Panc1 (cell line): ENCODE measurements at regions not wholly inside any gene's neighbourhood (a gene's known extent, or its start where the extent isn't known, plus 50 kb on each side); places are given as distances from the start of the nearest gene placed in this dataset.

Source experiments
- ATAC-seq: fragments of 200-7000 bp; cut with Tn5 transposase; 2 replicates; pipeline ENCODE4 v1.9.1; 2020; ENCODE audit warnings: mild to moderate bottlenecking, moderate library complexity
- BruUV-seq: library from RNA; stranded (reverse); fragments of 400-500 nt; replicated peaks from 2 replicates; lab custom pipeline; 2021; lab: Mats Ljungman, UMichigan
- CTCF ChIA-PET: fragments of 300-600 bp; sonication (Branson Sonifier 250); formaldehyde crosslinking; loops from one replicate; lab custom pipeline; 2022; ENCODE audit warnings: antibody characterized with exemption; lab: Charles Lee
- POLR2A ChIA-PET: fragments of 300-600 bp; sonication (Branson Sonifier 250); formaldehyde crosslinking; loops from one replicate; lab custom pipeline; 2022; ENCODE audit warnings: antibody characterized with exemption; lab: Charles Lee
- DNase-seq: peaks from one replicate; pipeline ENCODE4 v3.0.0-alpha.2; 2010; ENCODE audit warnings: low read depth, low spot score
- H3K27ac ChIP-seq: 2 replicates; pipeline ENCODE4 v1.5.1; 2011; ENCODE audit warnings: mild to moderate bottlenecking, low read length, inconsistent platforms
- H3K27me3 ChIP-seq: fragments of 200-500 bp; sonication (Bioruptor generic); 2 replicates; pipeline ENCODE4 v1.6.0; 2014; ENCODE audit warnings: low read length, inconsistent platforms; ENCODE audit not compliant: control insufficient read depth, insufficient read depth
- H3K36me3 ChIP-seq: fragments of 200-500 bp; sonication (Bioruptor generic); 2 replicates; pipeline ENCODE4 v1.5.1; 2014; ENCODE audit warnings: inconsistent platforms, mild to moderate bottlenecking, low read length, moderate library complexity; ENCODE audit not compliant: control insufficient read depth, insufficient read depth
- H3K4me1 ChIP-seq: 2 replicates; pipeline ENCODE4 v1.5.1; 2011; ENCODE audit warnings: inconsistent platforms, mild to moderate bottlenecking, low read length, moderate library complexity; ENCODE audit not compliant: control insufficient read depth, insufficient read depth
- H3K4me3 ChIP-seq, 2 experiments: 2 replicates each; pipeline ENCODE4 v1.5.1; 2011 to 2012; ENCODE audit warnings: low read depth in 2 of 2, low read length in 2 of 2, mild to moderate bottlenecking in 2 of 2, inconsistent platforms in 1 of 2, moderate library complexity in 1 of 2
- H3K9me3 ChIP-seq: fragments of 200-500 bp; sonication (Bioruptor generic); 2 replicates; pipeline ENCODE4 v1.5.1; 2014; ENCODE audit warnings: low read depth, mild to moderate bottlenecking, inconsistent platforms, low read length, moderate library complexity; ENCODE audit not compliant: control insufficient read depth, insufficient read depth
- POLR2AphosphoS5 ChIP-seq: IDR thresholded peaks from 2 replicates; pipeline ENCODE4 v1.6.1; 2012; ENCODE audit warnings: mild to moderate bottlenecking, low read depth, low read length, moderate library complexity
- REST ChIP-seq, 2 experiments: IDR thresholded peaks; 2 replicates each; pipeline ENCODE4 v1.6.1; 2011 to 2012; ENCODE audit warnings: low read depth in 2 of 2, control low read depth in 1 of 2, low read length in 1 of 2, mild to moderate bottlenecking in 1 of 2, moderate library complexity in 1 of 2; ENCODE audit not compliant: insufficient read depth in 1 of 2
- SIN3A ChIP-seq: IDR thresholded peaks from 2 replicates; pipeline ENCODE4 v1.6.1; 2012; ENCODE audit warnings: low read depth, mild to moderate bottlenecking, low read length, moderate library complexity, borderline replicate concordance; ENCODE audit not compliant: insufficient read depth
- TCF7L2 ChIP-seq: IDR thresholded peaks from 2 replicates; pipeline ENCODE4 v1.6.1; 2011; ENCODE audit warnings: mild to moderate bottlenecking, low read depth, low read length, inconsistent platforms
- in situ Hi-C: cut with HindIII; loops from 2 replicates; pipeline ENCODE4 v1.10.0; 2016; ENCODE audit warnings: low sequenced_read_pairs, low pct_unique_long_range_greater_than_20kb
- intact Hi-C: fragments of 100-400 bp; cut with micrococcal nuclease; formaldehyde crosslinking; loops from one replicate; pipeline ENCODE4 v1.10.0; 2022; ENCODE audit not compliant: unreplicated experiment
- TF ChIP-seq, protein P1 (sequence below): fragments of 450-650 bp; IDR thresholded peaks from 2 replicates; pipeline ENCODE4 v1.5.1; 2017; ENCODE audit warnings: mild to moderate bottlenecking

DNA sequence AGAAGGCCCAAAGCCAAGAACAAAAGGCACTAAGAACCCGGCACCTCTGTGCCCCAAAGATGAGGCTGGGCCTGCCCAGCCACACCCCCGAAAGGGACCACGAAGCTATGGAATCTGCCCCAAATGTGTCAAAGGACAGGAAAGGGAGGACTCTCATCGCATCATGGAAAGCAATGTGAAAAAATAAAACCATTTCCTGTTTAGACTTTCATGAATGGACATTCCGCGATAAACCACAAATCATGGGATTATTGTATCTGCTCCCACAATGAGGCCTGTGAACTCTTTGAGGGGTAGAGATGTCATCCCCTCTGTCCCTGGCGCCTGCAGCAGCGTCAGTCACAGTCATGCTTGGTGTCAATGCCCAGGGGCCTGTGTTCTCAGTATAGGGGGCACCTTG, 135.0 kb downstream of the COPRS start:
- Histone ChIP-seq H3K27ac (peak overlapping the region; percentile 62), H3K9me3 (no peaks in the 10 kb centered on the region), H3K36me3 (no peaks in the 10 kb centered on the region), H3K4me3 (no peak overlapping the region), H3K4me1 (peaks cover 14% of the 10 kb centered on the region), H3K27me3 (no peaks in the 10 kb centered on the region)
- intact Hi-C loops (no loop called here), in situ Hi-C loops (no loop called here)
- no peak for ATAC-seq
- ChIA-PET POLR2A (no interaction called here), CTCF (no interaction called here)
- no peak for DNase-seq
- BruUV-seq: no TSS peak
- TF ChIP-seq, protein P1, sequence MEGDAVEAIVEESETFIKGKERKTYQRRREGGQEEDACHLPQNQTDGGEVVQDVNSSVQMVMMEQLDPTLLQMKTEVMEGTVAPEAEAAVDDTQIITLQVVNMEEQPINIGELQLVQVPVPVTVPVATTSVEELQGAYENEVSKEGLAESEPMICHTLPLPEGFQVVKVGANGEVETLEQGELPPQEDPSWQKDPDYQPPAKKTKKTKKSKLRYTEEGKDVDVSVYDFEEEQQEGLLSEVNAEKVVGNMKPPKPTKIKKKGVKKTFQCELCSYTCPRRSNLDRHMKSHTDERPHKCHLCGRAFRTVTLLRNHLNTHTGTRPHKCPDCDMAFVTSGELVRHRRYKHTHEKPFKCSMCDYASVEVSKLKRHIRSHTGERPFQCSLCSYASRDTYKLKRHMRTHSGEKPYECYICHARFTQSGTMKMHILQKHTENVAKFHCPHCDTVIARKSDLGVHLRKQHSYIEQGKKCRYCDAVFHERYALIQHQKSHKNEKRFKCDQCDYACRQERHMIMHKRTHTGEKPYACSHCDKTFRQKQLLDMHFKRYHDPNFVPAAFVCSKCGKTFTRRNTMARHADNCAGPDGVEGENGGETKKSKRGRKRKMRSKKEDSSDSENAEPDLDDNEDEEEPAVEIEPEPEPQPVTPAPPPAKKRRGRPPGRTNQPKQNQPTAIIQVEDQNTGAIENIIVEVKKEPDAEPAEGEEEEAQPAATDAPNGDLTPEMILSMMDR: no peak
- TF ChIP-seq TCF7L2: no peak
- no peak for TF ChIP-seq SIN3A
- no peak for TF ChIP-seq REST (IDR thresholded peaks at IDR 0.05; ENCODE audit: insufficient read depth in 1 of 2, low read depth in 2 of 2, low read length in 1 of 2)
- TF ChIP-seq POLR2AphosphoS5: no peak

DNA sequence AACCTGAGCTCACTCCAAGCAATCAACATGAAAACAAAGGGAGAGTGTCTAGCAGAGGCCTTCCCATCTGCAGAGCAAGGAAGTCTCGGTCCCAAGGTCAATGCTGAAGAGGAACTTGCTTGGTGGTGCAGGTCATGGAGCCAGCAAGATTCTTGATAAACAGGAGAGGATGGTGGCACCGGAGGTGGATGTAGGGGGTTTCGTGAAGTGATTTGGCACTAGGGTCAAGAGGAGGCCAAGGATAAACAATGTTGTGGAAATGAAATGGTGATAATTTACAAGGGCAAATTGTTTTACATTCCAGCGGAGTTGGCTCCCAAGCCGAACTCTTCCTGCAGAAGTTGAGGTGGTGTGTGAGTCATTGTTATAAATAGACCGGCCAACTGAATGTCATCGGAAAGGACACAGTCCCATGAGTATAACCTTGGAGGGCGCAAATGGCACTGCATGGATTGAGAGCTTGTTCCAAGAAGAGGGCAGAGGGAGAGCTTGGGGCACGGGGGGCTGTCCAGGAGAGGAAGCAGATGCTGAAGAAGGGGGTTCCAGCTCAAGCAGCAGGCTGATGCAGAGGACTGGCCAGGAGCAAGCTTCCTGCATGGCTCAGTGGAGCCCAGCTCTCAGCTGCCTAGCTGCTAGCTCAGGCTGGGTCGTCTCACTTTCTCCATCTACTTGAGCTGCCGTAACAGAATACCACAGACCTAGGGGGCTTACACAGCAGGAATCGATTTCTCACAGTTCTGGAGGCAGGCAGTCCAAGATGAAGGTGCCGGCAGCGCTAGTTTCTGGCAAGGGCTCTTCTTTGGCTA, 136.6 kb downstream of the COPRS start:
- ChIA-PET POLR2A (interaction anchor here (0.6 kb wide), 1 partner anchor 13 kb away, joined by 3 read pairs; no protein-coding TSS in a partner anchor), CTCF (no interaction called here)
- intact Hi-C loops: no loop called here
- no TSS peak for BruUV-seq
- in situ Hi-C loops: no loop called here
- H3K4me1 ChIP-seq: peaks cover 14% of the 10 kb centered on the region
- H3K9me3 ChIP-seq: no peaks in the 10 kb centered on the region
- H3K36me3 ChIP-seq: no peaks in the 10 kb centered on the region
- no peak overlapping the region for H3K4me3 ChIP-seq
- no peaks in the 10 kb centered on the region for H3K27me3 ChIP-seq
- TF ChIP-seq POLR2AphosphoS5 (0 out of 2 replicates have a peak, but pooled peaks have one; percentile 28), TCF7L2 (no peak)
- peak; percentile 87 for ATAC-seq
- no peak for DNase-seq
- H3K27ac ChIP-seq: peak overlapping the region; percentile 77
